ENCODE measurements at regions not wholly inside any gene's neighbourhood (a gene's known extent, or its start where the extent isn't known, plus 50 kb on each side); places are given as distances from the start of the nearest gene placed in this dataset.
"Not testable (repeated sequence)": the region's sequence is repeated elsewhere in the genome, so short reads cannot be mapped to it uniquely, and the experiment has no call there.

GRCh38 chr21:31609081-31609480 is 50.4 kb upstream of the SOD1 start:
- no peak for DNase-seq (ENCODE audit: low read depth)

GRCh38 chr21:31607791-31608190 is 51.7 kb upstream of the SOD1 start:
- no peak for DNase-seq (ENCODE audit: low read depth)

GRCh38 chr21:31606081-31606874 is 53.2 kb upstream of the SOD1 start:
- no peak for DNase-seq (ENCODE audit: low read depth)

- DNase-seq (ENCODE audit: low read depth): peak; percentile 55
Measured at GRCh38 chr21:31604591-31605190, 54.8 kb upstream of the SOD1 start.

- DNase-seq (ENCODE audit: low read depth): no peak
Measured at GRCh38 chr21:31599563-31599962, 59.9 kb upstream of the SOD1 start.

GRCh38 chr21:31599013-31599412 is 60.5 kb upstream of the SOD1 start:
- DNase-seq (ENCODE audit: low read depth): no peak

GRCh38 chr21:31597683-31598082 is 61.8 kb upstream of the SOD1 start:
- no peak for DNase-seq (ENCODE audit: low read depth)

- DNase-seq (ENCODE audit: low read depth): no peak
Measured at GRCh38 chr21:31596055-31596454, 63.4 kb upstream of the SOD1 start.

- no peak for DNase-seq (ENCODE audit: low read depth)
Measured at GRCh38 chr21:31594726-31595125, 64.8 kb upstream of the SOD1 start.

GRCh38 chr21:31594279-31594678 is 65.2 kb upstream of the SOD1 start:
- DNase-seq (ENCODE audit: low read depth): no peak

GRCh38 chr21:31592963-31593560 is 66.4 kb upstream of the SOD1 start:
- no peak for DNase-seq (ENCODE audit: low read depth)

GRCh38 chr21:31592516-31592915 is 67.0 kb upstream of the SOD1 start:
- no peak for DNase-seq (ENCODE audit: low read depth)

- DNase-seq (ENCODE audit: low read depth): no peak
Measured at GRCh38 chr21:31589820-31590219, 69.7 kb upstream of the SOD1 start.

GRCh38 chr21:31586118-31586517 is 73.4 kb upstream of the SOD1 start:
- no peak for DNase-seq (ENCODE audit: low read depth)

GRCh38 chr21:31583937-31584336 is 75.6 kb upstream of the SOD1 start:
- DNase-seq (ENCODE audit: low read depth): not testable (repeated sequence)

- DNase-seq (ENCODE audit: low read depth): no peak
Measured at GRCh38 chr21:31583498-31583897, 76.0 kb upstream of the SOD1 start.

- peak; percentile 63 for DNase-seq (ENCODE audit: low read depth)
Measured at GRCh38 chr21:31580866-31581276, 78.6 kb upstream of the SOD1 start.

- no peak for DNase-seq (ENCODE audit: low read depth)
Measured at GRCh38 chr21:31577271-31577670, 82.2 kb upstream of the SOD1 start.

GRCh38 chr21:31576428-31576827 is 83.1 kb upstream of the SOD1 start:
- DNase-seq (ENCODE audit: low read depth): no peak

GRCh38 chr21:31573217-31573616 is 86.3 kb upstream of the SOD1 start:
- no peak for DNase-seq (ENCODE audit: low read depth)

- DNase-seq (ENCODE audit: low read depth): no peak
Measured at GRCh38 chr21:31571879-31572278, 87.6 kb upstream of the SOD1 start.

GRCh38 chr21:31570824-31571566 is 88.5 kb upstream of the SOD1 start:
- DNase-seq (ENCODE audit: low read depth): no peak

Measured in M059J (cell line).